ENCODE measurements at regions not wholly inside any gene's neighbourhood (a gene's known extent, or its start where the extent isn't known, plus 50 kb on each side); places are given as distances from the start of the nearest gene placed in this dataset.

GRCh38 chr16:66144641-66145040, 221.8 kb upstream of the CDH5 start (continued):
- no peak for TF ChIP-seq ELF4 (CRISPR knock-in tag; IDR thresholded peaks at IDR 0.05; ENCODE audit: low read depth)
- TF ChIP-seq USF1 (CRISPR knock-in tag; IDR thresholded peaks at IDR 0.05) = no peak
- TF ChIP-seq ZNF425 (CRISPR knock-in tag; conservative IDR thresholded peaks at IDR 0.05) = no peak
- no peak for TF ChIP-seq ZMAT4 (CRISPR knock-in tag; IDR thresholded peaks at IDR 0.05)
- no peak for TF ChIP-seq CDX4 (CRISPR knock-in tag; IDR thresholded peaks at IDR 0.05; ENCODE audit: borderline replicate concordance)
- TF ChIP-seq NR1H2 (CRISPR knock-in tag; IDR thresholded peaks at IDR 0.05) = no peak
- no peak for TF ChIP-seq TEAD1 (CRISPR knock-in tag; IDR thresholded peaks at IDR 0.05)
- TF ChIP-seq, protein P1, sequence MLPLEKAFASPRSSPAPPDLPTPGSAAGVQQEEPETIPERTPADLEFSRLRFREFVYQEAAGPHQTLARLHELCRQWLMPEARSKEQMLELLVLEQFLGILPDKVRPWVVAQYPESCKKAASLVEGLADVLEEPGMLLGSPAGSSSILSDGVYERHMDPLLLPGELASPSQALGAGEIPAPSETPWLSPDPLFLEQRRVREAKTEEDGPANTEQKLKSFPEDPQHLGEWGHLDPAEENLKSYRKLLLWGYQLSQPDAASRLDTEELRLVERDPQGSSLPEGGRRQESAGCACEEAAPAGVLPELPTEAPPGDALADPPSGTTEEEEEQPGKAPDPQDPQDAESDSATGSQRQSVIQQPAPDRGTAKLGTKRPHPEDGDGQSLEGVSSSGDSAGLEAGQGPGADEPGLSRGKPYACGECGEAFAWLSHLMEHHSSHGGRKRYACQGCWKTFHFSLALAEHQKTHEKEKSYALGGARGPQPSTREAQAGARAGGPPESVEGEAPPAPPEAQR (CRISPR knock-in tag; IDR thresholded peaks at IDR 0.05) = no peak
- TF ChIP-seq FOXK1 (CRISPR knock-in tag; IDR thresholded peaks at IDR 0.05) = no peak
- no peak for TF ChIP-seq TP53 (CRISPR knock-in tag; IDR thresholded peaks at IDR 0.05)
- TF ChIP-seq, protein P2, sequence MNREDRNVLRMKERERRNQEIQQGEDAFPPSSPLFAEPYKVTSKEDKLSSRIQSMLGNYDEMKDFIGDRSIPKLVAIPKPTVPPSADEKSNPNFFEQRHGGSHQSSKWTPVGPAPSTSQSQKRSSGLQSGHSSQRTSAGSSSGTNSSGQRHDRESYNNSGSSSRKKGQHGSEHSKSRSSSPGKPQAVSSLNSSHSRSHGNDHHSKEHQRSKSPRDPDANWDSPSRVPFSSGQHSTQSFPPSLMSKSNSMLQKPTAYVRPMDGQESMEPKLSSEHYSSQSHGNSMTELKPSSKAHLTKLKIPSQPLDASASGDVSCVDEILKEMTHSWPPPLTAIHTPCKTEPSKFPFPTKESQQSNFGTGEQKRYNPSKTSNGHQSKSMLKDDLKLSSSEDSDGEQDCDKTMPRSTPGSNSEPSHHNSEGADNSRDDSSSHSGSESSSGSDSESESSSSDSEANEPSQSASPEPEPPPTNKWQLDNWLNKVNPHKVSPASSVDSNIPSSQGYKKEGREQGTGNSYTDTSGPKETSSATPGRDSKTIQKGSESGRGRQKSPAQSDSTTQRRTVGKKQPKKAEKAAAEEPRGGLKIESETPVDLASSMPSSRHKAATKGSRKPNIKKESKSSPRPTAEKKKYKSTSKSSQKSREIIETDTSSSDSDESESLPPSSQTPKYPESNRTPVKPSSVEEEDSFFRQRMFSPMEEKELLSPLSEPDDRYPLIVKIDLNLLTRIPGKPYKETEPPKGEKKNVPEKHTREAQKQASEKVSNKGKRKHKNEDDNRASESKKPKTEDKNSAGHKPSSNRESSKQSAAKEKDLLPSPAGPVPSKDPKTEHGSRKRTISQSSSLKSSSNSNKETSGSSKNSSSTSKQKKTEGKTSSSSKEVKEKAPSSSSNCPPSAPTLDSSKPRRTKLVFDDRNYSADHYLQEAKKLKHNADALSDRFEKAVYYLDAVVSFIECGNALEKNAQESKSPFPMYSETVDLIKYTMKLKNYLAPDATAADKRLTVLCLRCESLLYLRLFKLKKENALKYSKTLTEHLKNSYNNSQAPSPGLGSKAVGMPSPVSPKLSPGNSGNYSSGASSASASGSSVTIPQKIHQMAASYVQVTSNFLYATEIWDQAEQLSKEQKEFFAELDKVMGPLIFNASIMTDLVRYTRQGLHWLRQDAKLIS (CRISPR knock-in tag; IDR thresholded peaks at IDR 0.05; ENCODE audit: borderline replicate concordance) = no peak
- TF ChIP-seq CREM (CRISPR knock-in tag; IDR thresholded peaks at IDR 0.05) = no peak
- TF ChIP-seq, protein P3, sequence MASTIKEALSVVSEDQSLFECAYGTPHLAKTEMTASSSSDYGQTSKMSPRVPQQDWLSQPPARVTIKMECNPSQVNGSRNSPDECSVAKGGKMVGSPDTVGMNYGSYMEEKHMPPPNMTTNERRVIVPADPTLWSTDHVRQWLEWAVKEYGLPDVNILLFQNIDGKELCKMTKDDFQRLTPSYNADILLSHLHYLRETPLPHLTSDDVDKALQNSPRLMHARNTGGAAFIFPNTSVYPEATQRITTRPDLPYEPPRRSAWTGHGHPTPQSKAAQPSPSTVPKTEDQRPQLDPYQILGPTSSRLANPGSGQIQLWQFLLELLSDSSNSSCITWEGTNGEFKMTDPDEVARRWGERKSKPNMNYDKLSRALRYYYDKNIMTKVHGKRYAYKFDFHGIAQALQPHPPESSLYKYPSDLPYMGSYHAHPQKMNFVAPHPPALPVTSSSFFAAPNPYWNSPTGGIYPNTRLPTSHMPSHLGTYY (CRISPR knock-in tag; IDR thresholded peaks at IDR 0.05) = no peak

DNA sequence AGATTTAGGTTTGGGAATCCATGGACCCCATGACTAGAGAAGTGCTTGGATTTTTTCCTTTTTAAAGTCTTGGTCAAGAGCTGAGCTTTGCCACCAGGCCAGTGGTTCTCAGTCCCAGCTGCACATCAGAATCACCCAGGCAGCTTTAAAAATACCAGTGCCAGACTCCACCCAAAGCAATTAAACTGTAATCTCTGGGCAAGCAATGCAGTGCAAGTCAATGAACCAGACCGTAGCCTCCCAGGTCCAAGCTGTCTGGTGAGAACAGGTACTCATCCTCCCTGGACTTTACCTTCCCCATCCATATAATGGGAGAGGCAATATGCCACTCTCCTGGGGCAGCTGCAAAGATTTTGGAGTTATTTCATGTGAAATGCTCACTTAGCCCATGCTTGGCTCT, 223.1 kb upstream of the CDH5 start:
- Mint-ChIP-seq H3K36me3 (no peaks in the 10 kb centered on the region), H3K4me1 (peaks cover 3% of the 10 kb centered on the region; the same call in 1 of the 2 replicates), H3K9me3 (no peaks in the 10 kb centered on the region), H3K4me3 (no peak overlapping the region), H3K27ac (no peak overlapping the region), H3K27me3 (ENCODE audit: low read depth) (peaks cover 6% of the 10 kb centered on the region)
- POLR2A ChIA-PET = no interaction called here
- CTCF ChIA-PET = no interaction called here
- TF ChIP-seq TEAD1 (CRISPR knock-in tag; IDR thresholded peaks at IDR 0.05) (no peak), MYBL2 (CRISPR knock-in tag; IDR thresholded peaks at IDR 0.05) (no peak), PRRX2 (CRISPR knock-in tag; IDR thresholded peaks at IDR 0.05) (no peak), SMAD4 (CRISPR knock-in tag; IDR thresholded peaks at IDR 0.05) (no peak), AR (CRISPR knock-in tag; IDR thresholded peaks at IDR 0.05) (no peak), CBFB (CRISPR knock-in tag; IDR thresholded peaks at IDR 0.05; ENCODE audit: low read depth) (no peak)
- TF ChIP-seq, protein P4, sequence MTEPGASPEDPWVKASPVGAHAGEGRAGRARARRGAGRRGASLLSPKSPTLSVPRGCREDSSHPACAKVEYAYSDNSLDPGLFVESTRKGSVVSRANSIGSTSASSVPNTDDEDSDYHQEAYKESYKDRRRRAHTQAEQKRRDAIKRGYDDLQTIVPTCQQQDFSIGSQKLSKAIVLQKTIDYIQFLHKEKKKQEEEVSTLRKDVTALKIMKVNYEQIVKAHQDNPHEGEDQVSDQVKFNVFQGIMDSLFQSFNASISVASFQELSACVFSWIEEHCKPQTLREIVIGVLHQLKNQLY (CRISPR knock-in tag; IDR thresholded peaks at IDR 0.05) = no peak
- ATAC-seq (no peak), DNase-seq (ENCODE audit: low spot score) (no peak)

Data from WTC11 (cell line).